GM19328 (cell line): ENCODE measurements at regions not wholly inside any gene's neighbourhood (a gene's known extent, or its start where the extent isn't known, plus 50 kb on each side); places are given as distances from the start of the nearest gene placed in this dataset.

ENCODE experiments used
- ATAC-seq: cut with Tn5 transposase; IDR thresholded peaks from one replicate; pipeline ENCODE4 v1.9.1; 2021; ENCODE audit warnings: mild to moderate bottlenecking, moderate library complexity; ENCODE audit not compliant: unreplicated experiment

- ATAC-seq, result no peak
Measured at GRCh38 chr7:25619963-25620799, 391.9 kb upstream of the NPVF start.

- ATAC-seq, result no peak
Measured at GRCh38 chr7:25621993-25622392, 393.7 kb upstream of the NPVF start.

GRCh38 chr7:25622695-25623094 is 394.4 kb upstream of the NPVF start:
- no peak for ATAC-seq

- no peak for ATAC-seq
Measured at GRCh38 chr7:25624051-25624450, 395.8 kb upstream of the NPVF start.

GRCh38 chr7:25624833-25625232 is 396.5 kb upstream of the NPVF start:
- ATAC-seq, result no peak

GRCh38 chr7:25625306-25625992 is 397.2 kb upstream of the NPVF start:
- ATAC-seq, result no peak

GRCh38 chr7:25626451-25627131 is 398.3 kb upstream of the NPVF start:
- no peak for ATAC-seq

GRCh38 chr7:25628446-25628845 is 400.2 kb upstream of the NPVF start:
- no peak for ATAC-seq

GRCh38 chr7:25632616-25633015 is 404.3 kb upstream of the NPVF start:
- no peak for ATAC-seq

- no peak for ATAC-seq
Measured at GRCh38 chr7:25633426-25634036, 405.2 kb upstream of the NPVF start.

GRCh38 chr7:25636168-25636567 is 407.9 kb upstream of the NPVF start:
- no peak for ATAC-seq

GRCh38 chr7:25636871-25637283 is 408.6 kb upstream of the NPVF start:
- no peak for ATAC-seq

- ATAC-seq, result no peak
Measured at GRCh38 chr7:25638068-25638467, 409.8 kb upstream of the NPVF start.

GRCh38 chr7:25638590-25639244 is 410.4 kb upstream of the NPVF start:
- ATAC-seq, result no peak

- no peak for ATAC-seq
Measured at GRCh38 chr7:25642849-25643248, 414.6 kb upstream of the NPVF start.

- no peak for ATAC-seq
Measured at GRCh38 chr7:25643286-25643685, 415.0 kb upstream of the NPVF start.

GRCh38 chr7:25643770-25644394 is 415.6 kb upstream of the NPVF start:
- ATAC-seq, result no peak

- ATAC-seq, result no peak
Measured at GRCh38 chr7:25646726-25647413, 418.6 kb upstream of the NPVF start.

GRCh38 chr7:25647872-25648271 is 419.6 kb upstream of the NPVF start:
- no peak for ATAC-seq

GRCh38 chr7:25652366-25652765 is 424.1 kb upstream of the NPVF start:
- ATAC-seq, result no peak
